ENCODE measurements at regions not wholly inside any gene's neighbourhood (a gene's known extent, or its start where the extent isn't known, plus 50 kb on each side); places are given as distances from the start of the nearest gene placed in this dataset.

- no peak for DNase-seq
These were observed 95.8 kb upstream of the ABCA1 start for GRCh38 chr9:105023788-105024187.

- DNase-seq, result no peak
These were observed 96.6 kb upstream of the ABCA1 start for GRCh38 chr9:105024529-105024928.

- DNase-seq, result no peak
These were observed 98.5 kb upstream of the ABCA1 start for GRCh38 chr9:105026451-105026850.

GRCh38 chr9:105027084-105027483, 99.1 kb upstream of the ABCA1 start:
- no peak for DNase-seq

GRCh38 chr9:105030285-105030684, 102.3 kb upstream of the ABCA1 start:
- DNase-seq, result no peak

GRCh38 chr9:105037139-105037538, 109.2 kb upstream of the ABCA1 start:
- DNase-seq, result no peak

- no peak for DNase-seq
These were observed 110.1 kb upstream of the ABCA1 start for GRCh38 chr9:105038051-105038450.

GRCh38 chr9:105039175-105039799, 111.3 kb upstream of the ABCA1 start:
- DNase-seq, result no peak

GRCh38 chr9:105043370-105043936, 115.5 kb upstream of the ABCA1 start:
- no peak for DNase-seq

GRCh38 chr9:105044518-105044917, 116.6 kb upstream of the ABCA1 start:
- DNase-seq, result no peak

- DNase-seq, result peak; percentile 75 to 79
These were observed 119.2 kb upstream of the ABCA1 start for GRCh38 chr9:105046907-105047741.

- no peak for DNase-seq
These were observed 119.7 kb upstream of the ABCA1 start for GRCh38 chr9:105047742-105048041.

GRCh38 chr9:105048331-105048730, 120.4 kb upstream of the ABCA1 start:
- DNase-seq, result no peak

- DNase-seq, result no peak
These were observed 122.3 kb upstream of the ABCA1 start for GRCh38 chr9:105050296-105050695.

GRCh38 chr9:105051897-105052296, 123.9 kb upstream of the ABCA1 start:
- DNase-seq, result no peak

- DNase-seq, result no peak
These were observed 124.4 kb upstream of the ABCA1 start for GRCh38 chr9:105052346-105052745.

GRCh38 chr9:105053209-105053652, 125.3 kb upstream of the ABCA1 start:
- no peak for DNase-seq

- DNase-seq, result no peak
These were observed 126.5 kb upstream of the ABCA1 start for GRCh38 chr9:105054491-105054890.

- DNase-seq, result no peak
These were observed 128.0 kb upstream of the ABCA1 start for GRCh38 chr9:105055917-105056316.

GRCh38 chr9:105057551-105057950, 129.6 kb upstream of the ABCA1 start:
- no peak for DNase-seq

GRCh38 chr9:105059252-105059651, 131.3 kb upstream of the ABCA1 start:
- DNase-seq, result no peak

GRCh38 chr9:105062222-105062855, 134.4 kb upstream of the ABCA1 start:
- peak; percentile 89 to 95 for DNase-seq

GRCh38 chr9:105064248-105065097, 136.5 kb upstream of the ABCA1 start:
- peak; percentile 97 to 99 for DNase-seq

Measured in NCI-H524 (cell line).